Germinal center (tissue), 1 donor: ENCODE measurements at regions not wholly inside any gene's neighbourhood (a gene's known extent, or its start where the extent isn't known, plus 50 kb on each side); places are given as distances from the start of the nearest gene placed in this dataset.

ENCODE experiments used
- DNase-seq: peaks from one replicate; pipeline ENCODE4 v3.0.0; 2012; ENCODE audit warnings: mixed read lengths, low spot score

DNA sequence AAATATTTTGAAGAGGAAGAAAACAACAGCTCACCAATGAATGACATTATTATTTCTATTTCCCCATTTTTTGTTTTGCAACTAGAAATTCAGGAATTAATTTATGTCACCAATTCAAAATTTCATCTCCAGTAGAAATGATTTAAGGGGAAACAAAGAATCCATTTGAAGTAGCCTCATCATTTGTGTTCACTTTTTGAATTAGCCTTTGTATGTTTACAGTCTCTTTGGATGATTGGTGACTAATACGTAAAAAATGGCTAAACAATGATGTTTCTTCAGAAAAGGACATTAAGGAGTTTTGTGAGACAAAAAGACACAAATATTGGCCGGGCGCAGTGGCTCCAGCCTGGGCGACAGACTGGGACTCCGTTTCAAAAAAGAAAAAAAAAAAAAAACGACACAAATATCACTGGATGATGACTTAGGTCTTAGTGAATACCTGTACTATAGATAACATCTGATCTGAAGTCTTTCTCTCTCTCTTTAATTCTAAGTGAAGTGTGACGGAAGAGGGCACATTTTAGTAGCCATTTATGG lies 313.2 kb downstream of the PIK3C3 start:
- DNase-seq, result no peak

DNA sequence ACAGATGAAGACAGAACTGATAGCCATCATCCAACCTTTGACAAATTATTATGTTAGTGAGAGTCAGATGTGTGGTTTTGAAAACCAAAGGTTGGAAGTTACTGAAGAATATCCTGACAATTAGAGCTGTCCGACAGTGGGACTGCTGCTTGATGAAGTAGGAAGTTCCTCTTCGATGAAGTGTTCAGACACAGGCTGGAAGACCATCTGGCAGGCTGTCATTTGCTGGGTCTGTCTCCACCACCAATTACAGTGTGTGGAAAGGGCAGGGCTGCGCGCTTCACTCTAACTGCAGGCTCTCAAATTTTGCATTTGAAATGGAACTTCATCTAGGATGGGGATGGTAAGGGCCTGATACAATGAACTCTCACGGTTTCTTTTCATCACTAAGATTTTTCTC lies 313.8 kb downstream of the PIK3C3 start:
- DNase-seq, result no peak

- DNase-seq, result no peak
Measured at GRCh38 chr18:42271647-42272414, 316.8 kb downstream of the PIK3C3 start.

DNA sequence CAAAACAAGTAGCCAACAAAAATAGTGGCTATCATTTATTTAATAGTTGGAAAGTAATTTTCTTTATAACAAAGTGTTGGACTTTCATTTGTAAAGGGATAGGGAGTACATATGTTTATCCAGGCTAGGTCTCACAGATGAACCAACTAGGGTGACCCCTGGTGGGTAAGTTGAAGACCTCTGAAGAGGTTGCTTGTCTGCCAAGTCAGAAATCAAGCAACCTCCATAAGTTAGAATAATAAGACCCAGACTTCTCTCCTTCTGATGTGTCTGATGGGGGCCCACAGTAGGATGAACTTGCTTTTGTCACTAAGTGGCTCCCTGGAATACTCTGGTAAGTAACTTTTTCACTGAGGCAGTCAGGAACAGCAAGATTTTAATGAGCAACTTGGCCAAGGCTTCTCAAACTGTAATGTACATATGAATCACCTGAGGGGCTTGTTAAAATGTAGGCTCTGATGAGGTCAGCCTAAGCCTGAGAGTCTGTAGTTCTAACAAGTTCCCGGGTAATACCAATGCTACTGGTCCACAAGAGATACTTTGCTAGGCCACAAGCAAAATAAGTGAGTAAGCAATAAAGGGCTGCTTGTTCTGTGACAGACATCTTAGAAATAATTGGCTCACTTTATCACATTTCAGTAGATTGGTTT lies 319.6 kb downstream of the PIK3C3 start:
- DNase-seq, result no peak

DNA sequence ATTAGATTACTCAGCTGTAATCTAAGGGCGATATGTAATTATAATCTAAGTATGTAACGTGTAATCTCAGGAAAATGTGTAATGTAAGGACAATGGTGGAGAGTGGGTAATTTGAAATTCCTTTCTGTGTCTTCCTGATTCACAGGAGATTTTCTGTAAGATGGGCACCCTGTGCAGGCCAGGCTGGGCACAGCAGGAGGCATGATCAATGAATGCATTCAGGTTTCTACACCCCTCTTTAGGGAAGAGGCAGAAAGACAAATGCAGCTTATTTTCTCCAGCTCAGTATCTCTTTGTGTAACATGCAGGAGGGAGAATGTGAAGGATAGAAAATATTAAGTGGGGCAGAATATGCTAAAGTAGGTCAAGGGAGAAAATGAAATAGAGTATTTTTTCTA lies 320.1 kb downstream of the PIK3C3 start:
- no peak for DNase-seq

- DNase-seq, result no peak
Measured at GRCh38 chr18:42275949-42276730, 321.1 kb downstream of the PIK3C3 start.

- DNase-seq, result no peak
Measured at GRCh38 chr18:42281124-42281523, 326.1 kb downstream of the PIK3C3 start.

DNA sequence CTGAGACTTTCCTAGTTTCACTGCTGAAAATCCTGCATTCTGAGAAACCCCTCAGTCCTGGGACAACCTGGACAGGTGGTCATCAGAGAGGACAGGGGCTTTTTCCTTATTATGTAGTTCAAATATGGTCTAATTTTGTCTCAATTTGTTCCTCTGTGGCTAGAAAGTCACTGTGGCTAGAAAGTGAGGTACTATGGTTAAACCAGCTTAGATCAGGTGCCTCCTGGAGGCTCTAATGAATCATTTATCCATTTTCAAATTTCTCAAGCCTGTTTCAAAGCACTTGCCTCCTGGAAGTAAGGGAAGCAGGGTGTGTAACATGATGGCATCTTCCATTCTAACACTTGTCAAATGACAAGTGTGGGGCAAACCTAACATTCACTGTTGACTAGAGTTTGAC lies 326.8 kb downstream of the PIK3C3 start:
- DNase-seq, result no peak

DNA sequence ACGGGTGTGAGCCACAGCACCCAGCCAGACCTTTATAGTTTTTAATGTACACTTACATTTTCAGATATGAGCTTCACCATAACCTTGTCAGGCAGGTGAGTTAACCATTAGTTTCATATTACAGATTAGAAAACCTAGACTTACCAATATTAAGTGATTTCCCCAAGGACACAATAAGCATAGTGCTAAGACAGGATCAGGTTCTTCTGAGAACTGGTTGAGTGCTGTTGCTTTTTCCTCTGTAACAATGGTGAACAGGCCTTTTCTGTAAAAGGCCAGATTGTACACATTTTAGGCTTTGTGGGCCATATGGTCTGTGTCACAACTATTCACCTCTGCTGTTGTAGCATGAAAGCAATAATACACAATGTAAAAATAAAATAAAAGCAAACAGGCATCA lies 332.0 kb downstream of the PIK3C3 start:
- DNase-seq, result no peak

GRCh38 chr18:42288129-42288528 lies 333.1 kb downstream of the PIK3C3 start:
- DNase-seq, result no peak

- no peak for DNase-seq
Measured at GRCh38 chr18:42289526-42289925, 334.5 kb downstream of the PIK3C3 start.

- no peak for DNase-seq
Measured at GRCh38 chr18:42290318-42291307, 335.6 kb downstream of the PIK3C3 start.

- DNase-seq, result no peak
Measured at GRCh38 chr18:42292654-42293053, 337.6 kb downstream of the PIK3C3 start.

- DNase-seq, result no peak
Measured at GRCh38 chr18:42296192-42296591, 341.2 kb downstream of the PIK3C3 start.

GRCh38 chr18:42296723-42297122 lies 341.7 kb downstream of the PIK3C3 start:
- DNase-seq, result no peak

GRCh38 chr18:42298759-42299675 lies 344.0 kb downstream of the PIK3C3 start:
- DNase-seq, result peak; percentile 46

DNA sequence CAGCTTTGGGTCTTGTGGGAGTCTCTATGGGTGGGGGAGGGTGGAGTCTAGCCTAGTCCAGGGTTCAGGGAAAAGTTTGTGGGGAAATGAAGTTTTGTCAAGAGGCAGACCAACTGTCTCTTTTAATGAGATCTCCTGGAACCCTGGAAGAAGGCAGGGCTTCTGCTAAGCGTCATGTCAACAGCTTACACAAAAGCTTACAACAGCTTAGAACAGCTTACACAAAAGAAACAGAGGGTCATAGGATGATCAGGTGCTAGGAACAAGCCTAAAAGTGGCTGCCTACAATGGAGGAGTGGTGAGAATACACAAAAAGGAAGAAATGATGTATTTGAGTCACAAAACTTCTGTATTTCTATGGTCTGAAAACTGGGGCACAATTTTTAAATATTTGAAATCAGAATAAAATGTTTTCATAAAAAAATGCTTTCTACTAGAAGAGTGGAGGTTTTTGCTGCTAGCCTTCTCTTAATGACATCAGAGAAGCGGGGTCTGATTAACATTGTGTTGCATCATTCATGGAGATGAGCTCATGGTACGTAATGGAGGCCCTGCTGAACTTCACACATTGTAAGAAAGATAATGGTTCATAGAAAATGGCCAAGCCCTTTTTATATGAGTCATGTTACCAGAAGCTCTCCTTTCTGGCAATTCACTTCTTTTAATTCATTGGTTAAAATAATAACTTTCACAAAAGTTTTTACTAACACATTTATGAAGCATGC lies 351.0 kb downstream of the PIK3C3 start:
- no peak for DNase-seq

GRCh38 chr18:42306594-42306980 lies 351.6 kb downstream of the PIK3C3 start:
- no peak for DNase-seq

DNA sequence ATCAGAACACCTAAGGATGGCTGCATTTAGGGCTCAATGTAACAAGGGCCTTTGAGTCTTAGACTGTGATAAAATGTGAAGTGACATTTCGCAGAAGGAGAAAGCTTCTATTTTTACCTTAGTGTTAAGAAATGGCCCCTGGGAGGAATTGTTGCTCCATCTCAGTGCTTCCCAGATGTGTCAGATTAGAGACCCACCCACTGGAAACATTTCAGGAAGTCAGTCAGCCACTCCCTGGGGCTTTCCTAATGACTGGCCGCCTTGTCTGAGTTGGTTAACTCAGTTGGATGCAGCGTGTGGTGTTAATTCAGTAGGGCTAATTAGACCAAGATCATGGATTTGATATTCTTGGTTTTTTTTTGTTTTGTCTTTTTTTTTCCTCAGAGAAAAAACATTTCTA lies 355.9 kb downstream of the PIK3C3 start:
- no peak for DNase-seq

GRCh38 chr18:42326752-42327151 lies 371.7 kb downstream of the PIK3C3 start:
- DNase-seq, result no peak
